GM11168 (cell line): ENCODE measurements at regions not wholly inside any gene's neighbourhood (a gene's known extent, or its start where the extent isn't known, plus 50 kb on each side); places are given as distances from the start of the nearest gene placed in this dataset.

Experiments used
- in situ Hi-C: fragments of 300-500 bp; cut with MboI; formaldehyde crosslinking; loops from one replicate; pipeline ENCODE4 v1.12.0; 2022; ENCODE audit warnings: low sequenced_read_pairs; ENCODE audit not compliant: unreplicated experiment

DNA sequence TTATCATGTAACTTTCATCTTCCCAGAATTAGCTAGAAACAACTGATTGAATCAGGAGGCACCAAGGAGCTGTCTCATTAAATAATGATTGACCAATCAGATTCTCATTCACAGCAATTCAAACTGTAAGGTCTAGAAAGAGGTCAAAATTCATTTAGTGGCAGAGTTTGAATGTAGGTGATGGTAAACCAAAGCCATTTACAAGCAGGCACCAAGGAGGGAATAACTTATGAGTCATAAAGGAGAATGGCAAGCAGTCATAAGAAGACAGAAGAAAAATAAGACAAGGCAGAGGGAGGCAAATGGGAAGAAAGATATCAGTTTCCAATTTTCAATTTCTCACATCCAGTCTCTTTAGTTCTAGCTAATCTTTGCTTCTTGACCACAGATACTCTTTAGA, 52.9 kb upstream of the DEFB112 start:
- in situ Hi-C loops = no loop called here

GRCh38 chr6:50110587-50110986, 60.9 kb upstream of the DEFB112 start:
- in situ Hi-C loops = no loop called here

DNA sequence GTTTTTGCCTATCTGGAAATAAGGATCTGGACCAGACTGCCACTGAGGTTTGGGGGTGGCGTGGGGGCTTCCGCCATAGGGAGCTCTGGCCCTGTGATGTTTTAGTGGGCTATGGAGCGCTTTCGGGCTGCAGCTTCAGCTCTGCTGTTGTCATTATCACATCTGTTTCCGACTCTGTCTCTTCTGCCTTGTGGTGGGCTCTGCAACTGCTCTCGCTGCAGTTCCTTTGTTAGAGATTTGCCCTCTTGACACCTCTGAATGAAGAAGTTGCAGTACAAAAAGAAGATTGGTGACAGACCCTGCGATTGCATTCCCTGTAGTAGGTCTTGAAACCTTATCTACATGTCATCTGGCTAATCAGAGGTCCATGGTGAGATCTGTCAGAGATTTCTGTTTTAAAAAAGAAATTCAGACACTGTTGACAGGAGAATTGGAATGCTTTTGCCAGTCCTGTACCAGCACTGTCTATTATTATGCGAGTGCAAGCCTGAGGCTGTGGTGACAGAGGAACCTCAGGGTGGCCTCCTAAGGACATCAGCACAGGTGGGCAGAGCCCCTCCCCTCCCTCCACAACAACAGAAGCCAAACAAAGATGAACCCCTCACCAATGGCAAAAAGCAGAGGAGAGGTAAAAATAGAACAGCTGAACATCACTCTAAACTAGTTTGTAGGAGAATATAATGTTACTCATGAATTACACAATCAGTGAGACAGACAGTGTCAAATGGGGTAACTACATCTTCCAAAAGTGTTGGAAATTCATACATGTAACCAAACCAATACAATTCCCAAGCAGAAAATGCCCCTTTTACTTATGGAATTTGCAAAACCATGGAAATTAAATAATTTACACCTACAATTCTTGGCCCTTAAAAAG, 63.5 kb upstream of the DEFB112 start:
- in situ Hi-C loops = no loop called here

DNA sequence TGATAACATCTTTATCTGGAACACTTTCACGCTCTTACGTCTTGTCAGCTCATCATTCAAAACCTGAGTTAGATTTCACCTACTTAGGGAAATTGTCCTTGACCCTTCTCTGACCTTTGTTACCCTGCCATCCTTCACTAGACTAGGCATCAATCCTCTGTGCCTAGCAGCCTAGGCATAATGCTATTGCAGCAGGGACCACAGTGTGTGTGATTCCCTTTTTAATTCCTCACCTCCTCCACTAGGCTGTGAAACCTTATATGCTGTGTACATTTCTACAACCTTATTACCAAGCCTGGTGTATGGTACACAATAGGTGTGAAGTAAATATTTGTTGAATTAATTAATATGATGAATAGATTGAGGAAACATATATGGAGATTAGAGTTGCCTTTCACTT, 66.7 kb upstream of the DEFB112 start:
- in situ Hi-C loops = no loop called here

DNA sequence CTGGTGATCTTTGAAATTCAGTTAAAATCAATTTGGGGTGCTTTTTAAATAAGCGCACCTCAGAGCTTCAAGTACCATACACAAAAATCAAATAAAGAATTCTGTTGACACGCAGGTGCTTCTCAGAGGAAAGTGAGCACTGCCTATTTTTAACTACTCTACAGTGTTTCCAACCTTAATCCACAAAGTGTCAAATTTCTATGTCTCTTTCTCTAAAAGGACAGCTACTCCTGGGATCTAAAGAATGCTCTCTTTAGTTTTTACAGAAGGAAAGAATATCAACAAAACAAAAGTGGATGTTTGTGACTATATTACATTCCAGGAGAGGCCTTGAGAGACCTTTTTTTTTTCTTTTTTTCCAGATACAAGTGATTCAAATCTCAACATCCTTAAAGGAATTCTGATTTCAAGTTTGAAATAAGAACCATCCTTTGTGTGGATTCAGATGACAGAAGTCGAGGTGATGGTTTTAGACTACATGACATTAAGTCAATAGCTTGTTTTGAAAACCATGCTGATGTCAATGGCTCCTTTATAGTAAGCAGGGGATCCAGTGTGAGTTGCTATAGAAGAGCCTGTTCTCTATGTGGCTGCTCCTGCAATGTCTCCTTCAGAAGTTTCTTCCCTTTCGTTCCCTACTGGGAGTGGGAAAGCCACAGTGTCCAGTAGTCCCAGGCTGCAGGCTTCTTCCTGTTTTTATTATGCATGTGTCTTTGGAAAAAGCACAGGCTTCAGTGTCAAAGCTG, 67.2 kb upstream of the DEFB112 start:
- in situ Hi-C loops = no loop called here

DNA sequence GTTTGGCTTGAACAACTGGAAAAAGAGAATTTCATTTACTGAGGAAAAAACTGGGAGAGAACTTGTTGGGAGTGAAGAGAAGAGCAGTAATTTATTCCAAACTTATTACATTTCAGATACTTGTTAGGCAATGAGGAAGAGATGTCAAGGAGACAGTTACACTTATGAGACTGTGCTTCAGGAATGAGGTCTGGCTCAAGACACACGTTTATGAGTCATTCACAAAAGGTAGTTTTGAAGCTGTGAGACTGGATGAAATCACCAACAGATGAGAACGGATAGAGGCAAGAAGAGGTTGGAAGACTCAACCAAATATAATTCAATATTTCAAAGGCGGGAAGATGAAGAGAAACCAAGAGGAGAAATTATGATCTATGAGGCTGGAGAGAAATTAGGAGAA, 70.6 kb upstream of the DEFB112 start:
- in situ Hi-C loops = no loop called here

DNA sequence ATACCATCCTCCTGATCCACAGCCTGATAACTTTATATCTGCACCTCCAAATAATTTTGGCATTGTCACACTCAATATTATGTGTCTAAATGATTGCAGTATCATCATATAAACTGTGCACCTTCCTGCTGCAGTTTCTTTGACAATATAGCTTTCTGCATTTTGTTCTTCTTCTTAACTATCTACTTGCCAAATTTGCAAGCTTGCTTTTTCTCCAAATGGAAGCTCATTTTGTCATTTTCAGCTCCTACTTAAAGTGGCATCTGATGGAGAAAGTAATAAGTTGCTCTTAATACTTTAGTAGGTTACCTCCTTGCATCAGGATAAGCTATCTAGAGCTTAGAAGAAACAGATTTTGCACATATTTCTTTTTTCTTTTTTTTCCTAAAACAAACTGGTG, 74.0 kb upstream of the DEFB112 start:
- in situ Hi-C loops = no loop called here

DNA sequence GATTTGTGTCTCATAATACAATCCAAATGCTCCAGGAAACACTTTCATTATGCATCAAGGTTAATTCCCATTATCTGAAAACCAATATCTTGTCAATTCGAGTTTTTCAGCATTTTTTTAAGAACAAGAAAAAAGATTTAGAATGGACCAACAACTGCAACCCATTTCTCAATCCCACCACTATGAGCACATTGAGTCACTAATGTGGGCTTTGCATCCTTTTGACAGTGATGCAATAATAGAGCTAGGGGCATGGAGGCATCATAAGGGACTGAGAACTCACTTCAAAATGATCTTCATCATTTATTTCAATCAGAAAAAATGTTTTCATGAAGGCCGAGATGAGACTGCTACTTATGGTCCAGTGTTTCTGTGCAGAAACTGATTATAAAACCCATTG, 74.8 kb upstream of the DEFB112 start:
- in situ Hi-C loops = no loop called here

DNA sequence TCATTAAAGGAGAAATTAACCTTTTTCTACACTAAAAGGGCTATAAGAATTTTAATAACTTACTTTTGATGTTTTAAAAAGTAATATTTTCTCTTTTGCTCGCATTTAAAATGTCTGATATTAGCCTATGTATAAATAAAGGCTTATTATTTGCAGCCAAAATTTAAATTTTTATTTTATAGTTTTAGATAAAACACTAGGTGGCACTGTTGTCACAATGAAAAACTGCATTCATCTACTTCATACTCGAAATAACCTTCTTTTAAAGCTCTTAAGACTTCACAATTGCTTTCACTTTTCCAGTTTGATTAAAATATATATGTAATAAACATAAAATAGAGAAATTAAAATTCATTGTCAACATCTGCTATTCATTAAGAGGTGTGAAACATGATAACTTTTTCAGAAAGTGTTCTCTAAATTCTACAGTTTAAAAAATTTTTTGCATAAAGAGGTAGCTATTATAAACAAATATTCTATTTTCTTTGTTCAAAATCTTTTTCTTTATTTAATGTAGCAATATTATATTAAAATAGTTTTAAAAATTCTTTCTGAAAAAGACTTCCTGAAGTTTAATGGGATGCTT, 78.8 kb upstream of the DEFB112 start:
- in situ Hi-C loops = loop anchor here (25.0 kb wide), 1 partner anchor 484 kb away; no protein-coding TSS in a partner anchor

DNA sequence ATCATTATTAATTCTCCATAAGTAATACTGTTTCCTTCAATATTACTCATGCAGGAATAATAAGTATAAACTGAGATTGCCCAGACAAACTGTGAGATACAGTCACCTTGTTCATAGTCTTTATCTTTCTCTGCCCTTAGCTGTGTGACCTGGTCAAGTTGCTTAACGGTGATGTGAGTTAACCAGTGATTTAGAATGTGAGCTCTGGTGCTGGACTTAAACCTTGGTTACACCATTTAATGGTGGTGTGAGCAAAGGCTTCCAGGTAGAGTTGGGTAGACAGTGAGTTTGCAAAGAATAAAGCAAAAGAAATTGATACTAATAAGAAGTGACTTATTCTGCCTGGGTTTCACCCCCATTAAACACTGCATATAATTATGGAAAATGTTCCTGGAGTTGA, 86.2 kb upstream of the DEFB112 start:
- in situ Hi-C loops = loop anchor here (25.0 kb wide), 1 partner anchor 476 kb away; no protein-coding TSS in a partner anchor

- in situ Hi-C loops = loop anchor here (25.0 kb wide), 1 partner anchor 471 kb away; no protein-coding TSS in a partner anchor
These were observed 91.4 kb upstream of the DEFB112 start for GRCh38 chr6:50141100-50141499.

DNA sequence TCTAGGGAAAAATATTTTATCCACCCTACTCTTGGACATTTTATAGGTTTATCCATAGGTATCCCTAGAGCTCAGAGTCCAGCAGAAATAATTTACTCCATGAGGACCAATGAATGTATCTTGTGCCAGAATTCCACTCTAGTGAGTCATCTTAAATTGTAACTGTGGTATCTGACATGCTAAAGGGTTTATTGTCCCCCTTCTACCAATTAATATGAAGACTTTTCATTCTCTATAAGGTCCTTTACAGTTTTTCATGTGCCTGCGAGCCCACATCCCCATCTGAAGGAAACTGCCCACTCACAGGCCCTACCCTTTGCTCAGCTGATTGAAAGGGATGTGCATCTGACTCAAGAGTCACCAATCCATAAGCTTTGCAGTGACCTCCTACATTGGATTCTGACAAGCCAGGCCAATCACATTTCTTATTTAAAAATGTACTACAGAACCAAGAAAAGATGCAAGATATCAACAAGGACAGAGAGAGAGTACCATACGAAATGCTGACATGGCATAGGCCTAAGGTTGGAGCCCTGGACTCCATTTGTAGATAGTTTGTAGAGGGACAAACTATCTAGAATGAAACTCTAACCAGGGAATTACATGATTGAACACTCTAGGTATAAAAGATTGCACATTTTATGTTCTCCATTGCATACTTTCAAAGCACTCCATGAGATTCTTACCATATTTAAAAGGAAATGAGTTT, 93.4 kb upstream of the DEFB112 start:
- in situ Hi-C loops = loop anchor here (25.0 kb wide), 1 partner anchor 469 kb away; no protein-coding TSS in a partner anchor

- in situ Hi-C loops = loop anchor here (25.0 kb wide), 1 partner anchor 467 kb away; no protein-coding TSS in a partner anchor
These were observed 95.4 kb upstream of the DEFB112 start for GRCh38 chr6:50145125-50145524.

GRCh38 chr6:50147371-50147770, 97.6 kb upstream of the DEFB112 start:
- in situ Hi-C loops = loop anchor here (25.0 kb wide), 1 partner anchor 465 kb away; no protein-coding TSS in a partner anchor

GRCh38 chr6:50180646-50181045, 130.9 kb upstream of the DEFB112 start:
- in situ Hi-C loops = no loop called here

DNA sequence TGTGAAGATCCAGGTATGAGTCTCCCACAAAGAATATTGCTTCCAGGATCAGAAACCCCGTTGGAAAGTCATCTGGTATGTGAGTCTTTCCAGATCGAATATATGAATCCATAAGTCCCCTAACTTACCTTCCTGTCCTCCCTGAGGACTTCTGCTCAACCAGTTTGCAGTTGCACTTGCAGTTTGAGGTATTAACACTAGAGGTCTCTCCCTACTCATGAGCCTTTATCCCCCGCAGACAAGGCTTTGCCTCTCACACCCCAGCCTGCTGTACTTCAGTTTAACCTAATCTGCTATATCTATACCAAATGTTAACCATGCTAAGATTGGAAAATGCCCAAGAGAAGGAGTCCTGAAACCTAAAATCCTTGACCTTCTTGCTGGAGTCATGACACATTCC, 135.3 kb upstream of the DEFB112 start:
- in situ Hi-C loops = no loop called here

DNA sequence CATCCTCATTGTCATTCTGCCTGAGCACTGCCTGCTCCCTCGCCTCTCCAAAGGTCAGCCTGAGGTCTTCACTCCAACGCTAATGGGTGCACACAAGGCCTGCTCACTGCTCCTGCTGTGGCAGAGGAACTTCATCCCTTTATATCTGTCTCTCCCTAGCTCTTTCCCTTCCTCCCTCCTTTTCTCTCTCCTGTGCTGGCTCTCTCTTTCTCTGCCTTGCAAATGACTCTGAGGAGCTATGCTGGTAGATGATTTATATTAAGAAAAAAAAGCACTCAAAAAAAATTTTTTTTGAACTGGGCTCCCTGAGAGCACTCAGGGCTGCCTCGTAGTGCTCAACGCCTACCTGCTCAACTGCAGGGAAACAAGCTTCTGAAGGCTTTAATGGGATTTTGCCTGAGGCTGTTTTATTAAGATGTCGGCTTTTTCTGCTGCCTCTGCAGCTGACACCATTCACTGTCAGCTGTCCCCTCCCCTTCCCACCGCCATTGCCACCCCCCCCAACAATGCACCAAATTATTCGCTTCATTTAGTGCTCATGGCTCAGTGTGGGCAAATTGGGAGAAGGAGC, 137.7 kb upstream of the DEFB112 start:
- in situ Hi-C loops = no loop called here

DNA sequence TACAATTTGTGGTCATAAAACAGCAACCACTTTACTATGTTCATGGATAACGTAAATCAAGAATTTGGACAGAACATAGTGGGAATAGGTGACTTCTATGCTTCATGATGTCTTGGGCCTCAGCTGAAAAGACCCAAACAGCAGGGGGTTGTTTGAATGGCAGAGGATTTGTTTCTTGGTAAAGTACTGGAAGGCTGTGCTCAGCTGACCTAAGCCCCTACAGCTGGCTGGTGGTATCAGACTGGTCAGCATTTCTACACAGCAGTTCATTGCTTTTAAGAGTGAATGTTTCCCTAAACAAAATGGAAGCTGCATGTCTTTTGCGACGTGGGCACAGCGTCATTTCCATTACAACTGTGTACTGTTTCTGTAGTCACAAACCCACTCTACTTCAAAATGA, 148.5 kb upstream of the DEFB112 start:
- in situ Hi-C loops = no loop called here

DNA sequence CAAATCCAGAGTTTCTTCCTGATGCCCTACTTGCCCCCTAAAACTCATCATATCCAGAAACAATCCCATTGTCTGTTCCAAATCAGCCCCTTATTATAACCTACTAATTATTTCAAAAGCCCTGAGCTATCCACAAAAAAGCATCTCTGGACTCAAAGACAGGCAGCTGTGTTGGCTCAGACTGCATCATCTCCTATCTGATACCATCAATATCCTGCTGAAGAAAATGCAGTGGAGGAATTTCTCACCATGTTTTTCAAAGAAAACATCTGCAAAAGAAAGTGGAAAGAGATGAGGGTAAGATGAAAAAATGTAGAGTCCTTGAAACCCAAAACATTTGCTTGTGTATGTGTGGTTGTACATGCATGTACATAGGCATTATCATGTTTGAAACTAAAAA, 153.0 kb upstream of the DEFB112 start:
- in situ Hi-C loops = no loop called here

DNA sequence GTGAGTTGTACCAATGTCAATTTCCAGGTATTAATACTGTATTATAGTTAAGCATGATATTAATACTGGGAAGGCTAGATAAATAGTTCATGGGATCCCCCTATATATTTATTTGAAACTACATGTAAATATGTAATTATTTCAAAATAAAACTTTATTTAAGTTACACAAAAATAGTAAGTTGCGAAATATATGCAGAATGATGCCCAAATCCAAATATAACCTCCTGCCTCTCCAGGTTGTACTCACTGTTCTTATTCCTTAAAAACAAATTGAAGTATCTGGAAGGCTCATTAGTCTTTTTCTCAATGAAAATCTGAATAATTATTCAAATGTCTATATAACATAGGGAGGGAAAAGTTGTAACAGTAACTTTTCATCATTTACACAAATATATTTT, 161.9 kb upstream of the DEFB112 start:
- in situ Hi-C loops = no loop called here
